Hepatocyte (in vitro differentiated cells): ENCODE measurements at regions not wholly inside any gene's neighbourhood (a gene's known extent, or its start where the extent isn't known, plus 50 kb on each side); places are given as distances from the start of the nearest gene placed in this dataset.

ENCODE experiments used
- DNase-seq: peaks from one replicate; pipeline ENCODE4 v3.0.0-alpha.2; 2016; ENCODE audit warnings: low spot score
- H2AFZ ChIP-seq: fragments of 200-600 bp; sonication (generic); 2 replicates; pipeline ENCODE4 v1.6.0; 2016; ENCODE audit warnings: antibody characterized with exemption, mild to moderate bottlenecking
- H3K27ac ChIP-seq: fragments of 200-600 bp; sonication (generic); 2 replicates; pipeline ENCODE4 v1.5.1; 2016; ENCODE audit warnings: mild to moderate bottlenecking
- H3K27me3 ChIP-seq: fragments of 200-600 bp; sonication (generic); 2 replicates; pipeline ENCODE4 v1.6.1; 2016
- H3K36me3 ChIP-seq: fragments of 200-600 bp; sonication (generic); replicated peaks from 2 replicates; pipeline ENCODE4 v1.5.1; 2016; ENCODE audit warnings: low read depth; ENCODE audit not compliant: insufficient read depth
- H3K4me1 ChIP-seq: fragments of 200-600 bp; sonication (generic); 2 replicates; pipeline ENCODE4 v1.5.1; 2016; ENCODE audit warnings: mild to moderate bottlenecking, moderate library complexity; ENCODE audit not compliant: insufficient read depth
- H3K4me2 ChIP-seq: fragments of 200-600 bp; sonication (generic); 2 replicates; pipeline ENCODE4 v1.6.0; 2016
- H3K4me3 ChIP-seq: fragments of 200-600 bp; sonication (generic); 2 replicates; pipeline ENCODE4 v1.5.1; 2016; ENCODE audit warnings: mild to moderate bottlenecking
- H3K79me2 ChIP-seq: fragments of 200-600 bp; sonication (generic); 2 replicates; pipeline ENCODE4 v1.6.0; 2017; ENCODE audit warnings: mild to moderate bottlenecking
- H3K9me2 ChIP-seq: fragments of 200-600 bp; sonication (generic); replicated peaks from 2 replicates; pipeline ENCODE4 v1.6.0; 2017; ENCODE audit warnings: mild to moderate bottlenecking; ENCODE audit not compliant: insufficient read depth
- H3K9me3 ChIP-seq: fragments of 200-600 bp; sonication (generic); 2 replicates; pipeline ENCODE4 v1.5.1; 2016; ENCODE audit warnings: low read depth, mild to moderate bottlenecking
- H4K20me1 ChIP-seq: fragments of 200-600 bp; sonication (generic); 2 replicates; pipeline ENCODE4 v1.6.0; 2016; ENCODE audit warnings: mild to moderate bottlenecking; ENCODE audit not compliant: insufficient read depth, poor library complexity, severe bottlenecking
- CTCF ChIP-seq: fragments of 200-600 bp; sonication (generic); IDR thresholded peaks from 2 replicates; pipeline ENCODE4 v1.5.1; 2016; ENCODE audit warnings: antibody characterized with exemption, mild to moderate bottlenecking; ENCODE audit not compliant: poor library complexity
- EZH2 ChIP-seq: fragments of 200-600 bp; sonication (generic); IDR thresholded peaks from 2 replicates; pipeline ENCODE4 v1.6.1; 2016; ENCODE audit warnings: antibody characterized with exemption, mild to moderate bottlenecking, borderline replicate concordance
- EZH2phosphoT487 ChIP-seq: fragments of 200-600 bp; sonication (generic); IDR thresholded peaks from one replicate; pipeline ENCODE4 v1.6.1; 2018; ENCODE audit warnings: antibody characterized with exemption, mild to moderate bottlenecking, low read depth, moderate library complexity; ENCODE audit not compliant: unreplicated experiment, severe bottlenecking
- WGBS: methylation state at CpG from one replicate; pipeline ENCODE4 v1.1.6; 2016; ENCODE audit warnings: low lambda C conversion rate; ENCODE audit errors: missing lambda C conversion rate; 5-methylcytosine and 5-hydroxymethylcytosine counted together

DNA sequence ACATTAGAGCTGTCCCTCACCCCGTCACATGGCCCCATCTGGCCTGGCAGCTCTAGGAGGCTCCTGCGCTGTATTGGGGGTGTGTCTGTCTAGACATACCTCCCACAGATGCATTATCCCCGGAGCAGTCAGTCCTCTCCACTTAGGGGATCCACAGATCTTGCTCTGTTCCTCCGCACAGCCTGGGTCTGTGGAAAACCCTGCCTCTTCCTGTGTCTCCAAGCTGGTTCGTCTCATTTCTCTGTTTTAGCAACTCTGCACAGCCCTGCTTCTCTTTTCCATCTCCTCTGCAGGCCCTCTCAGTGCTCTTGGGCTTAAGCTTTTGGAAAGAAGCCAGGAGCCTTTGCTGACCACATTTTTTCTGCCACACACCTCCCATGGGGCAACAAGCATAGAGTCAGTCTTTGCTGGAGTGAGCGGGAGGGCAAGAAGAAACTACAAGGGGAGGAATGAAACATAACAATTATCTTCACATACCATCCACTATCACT lies 241.5 kb downstream of the FOXD2 start:
- TF ChIP-seq EZH2phosphoT487: no peak
- TF ChIP-seq EZH2: no peak
- no peak for TF ChIP-seq CTCF
- Histone ChIP-seq H4K20me1 (no peaks in the 10 kb centered on the region), H3K4me1 (no peaks in the 10 kb centered on the region), H3K79me2 (no peaks in the 10 kb centered on the region), H3K9me2 (no peaks in the 10 kb centered on the region), H3K27ac (no peak overlapping the region), H3K4me3 (no peak overlapping the region), H2AFZ (no peak overlapping the region), H3K27me3 (no peaks in the 10 kb centered on the region), H3K9me3 (no peaks in the 10 kb centered on the region), H3K36me3 (no peaks in the 10 kb centered on the region), H3K4me2 (no peak overlapping the region)
- WGBS: 63% methylated on average over 6 of the region's 6 CpGs
- no peak for DNase-seq

DNA sequence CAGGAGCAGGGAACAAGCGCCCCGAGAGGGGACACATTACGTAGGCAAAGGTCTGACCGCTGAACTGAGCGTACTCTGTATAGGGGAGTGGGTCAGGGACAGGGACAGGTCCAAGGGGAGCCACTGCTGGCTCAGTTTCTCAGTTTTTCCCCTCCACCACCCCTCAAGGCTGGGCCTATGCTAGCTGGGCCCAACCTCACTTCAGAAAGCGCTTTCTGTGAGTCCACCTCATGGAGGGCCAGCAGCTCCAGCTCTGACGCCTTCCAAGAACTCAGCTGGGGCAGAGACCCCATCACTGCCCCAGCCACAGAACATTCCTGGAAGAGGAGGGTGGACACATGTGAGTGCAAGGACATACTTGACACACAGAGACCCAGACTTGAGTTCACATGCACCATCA lies 242.0 kb downstream of the FOXD2 start:
- no peak for TF ChIP-seq EZH2phosphoT487
- TF ChIP-seq EZH2: no peak
- no peak for TF ChIP-seq CTCF
- Histone ChIP-seq H3K9me2 (no peaks in the 10 kb centered on the region), H3K4me3 (no peak overlapping the region), H3K27ac (no peak overlapping the region), H3K9me3 (no peaks in the 10 kb centered on the region), H2AFZ (no peak overlapping the region), H3K36me3 (no peaks in the 10 kb centered on the region), H4K20me1 (no peaks in the 10 kb centered on the region), H3K27me3 (no peaks in the 10 kb centered on the region), H3K4me2 (no peak overlapping the region), H3K4me1 (peaks cover 1% of the 10 kb centered on the region), H3K79me2 (no peaks in the 10 kb centered on the region)
- DNase-seq: no peak
- WGBS: 95% methylated on average over 7 of the region's 7 CpGs

GRCh38 chr1:47680815-47681475 lies 243.1 kb downstream of the FOXD2 start:
- H3K4me3 ChIP-seq: no peak overlapping the region
- TF ChIP-seq EZH2: no peak
- TF ChIP-seq EZH2phosphoT487: no peak
- no peak for TF ChIP-seq CTCF
- no peak overlapping the region for H3K27ac ChIP-seq
- no peaks in the 10 kb centered on the region for H4K20me1 ChIP-seq
- no peaks in the 10 kb centered on the region for H3K36me3 ChIP-seq
- H3K27me3 ChIP-seq: peaks cover 1% of the 10 kb centered on the region
- H2AFZ ChIP-seq: no peak overlapping the region
- no peak for DNase-seq
- no peaks in the 10 kb centered on the region for H3K9me2 ChIP-seq
- H3K4me1 ChIP-seq: peaks cover 7% of the 10 kb centered on the region
- no peak overlapping the region for H3K4me2 ChIP-seq
- no peaks in the 10 kb centered on the region for H3K9me3 ChIP-seq
- H3K79me2 ChIP-seq: no peaks in the 10 kb centered on the region
- 93% methylated on average over 10 of the region's 10 CpGs for WGBS

DNA sequence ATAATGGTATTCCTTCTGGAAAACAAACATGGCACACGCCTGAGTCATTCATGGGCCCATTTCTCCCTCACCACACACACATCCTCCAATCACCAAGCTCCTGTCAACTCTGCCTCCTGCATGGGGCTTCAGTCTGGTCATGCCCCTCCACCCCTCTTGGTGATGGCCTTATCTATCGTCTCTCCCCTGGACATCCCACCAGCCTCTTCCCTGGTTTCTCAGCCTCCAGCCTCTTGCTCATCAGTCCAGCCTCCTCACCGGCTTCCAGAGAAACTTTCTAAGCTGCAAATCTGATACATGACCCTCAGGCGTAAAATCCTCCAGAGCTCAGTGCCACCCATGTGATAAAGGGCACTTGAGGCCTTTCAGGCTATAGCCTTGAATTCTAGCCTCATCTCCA lies 243.9 kb downstream of the FOXD2 start:
- no peaks in the 10 kb centered on the region for H3K79me2 ChIP-seq
- TF ChIP-seq EZH2 (no peak), EZH2phosphoT487 (no peak), CTCF (no peak)
- H2AFZ ChIP-seq: no peak overlapping the region
- no peak overlapping the region for H3K27ac ChIP-seq
- no peak for DNase-seq
- no peaks in the 10 kb centered on the region for H3K9me2 ChIP-seq
- no peaks in the 10 kb centered on the region for H3K9me3 ChIP-seq
- H3K27me3 ChIP-seq: peaks cover 4% of the 10 kb centered on the region
- H4K20me1 ChIP-seq: no peaks in the 10 kb centered on the region
- H3K4me1 ChIP-seq: peaks cover 14% of the 10 kb centered on the region
- no peak overlapping the region for H3K4me3 ChIP-seq
- H3K4me2 ChIP-seq: no peak overlapping the region
- no peaks in the 10 kb centered on the region for H3K36me3 ChIP-seq
- 98% methylated on average over 4 of the region's 4 CpGs for WGBS
